MCF 10A (cell line): ENCODE measurements at regions not wholly inside any gene's neighbourhood (a gene's known extent, or its start where the extent isn't known, plus 50 kb on each side); places are given as distances from the start of the nearest gene placed in this dataset.
"Not testable (repeated sequence)": the region's sequence is repeated elsewhere in the genome, so short reads cannot be mapped to it uniquely, and the experiment has no call there.

Experiments
- BruUV-seq: library from RNA; stranded (reverse); fragments of 400-500 nt; replicated peaks from 2 replicates; lab custom pipeline; 2021; lab: Mats Ljungman, UMichigan
- CTCF ChIA-PET: fragments of 300-600 bp; sonication (Branson Sonifier 250); formaldehyde crosslinking; extraction: SDS; loops from one replicate; lab custom pipeline; 2021; ENCODE audit warnings: antibody characterized with exemption, inconsistent platforms; lab: Yijun Ruan, JAX
- POLR2A ChIA-PET: fragments of 300-600, 350-650 bp; sonication (Branson Sonifier 250); formaldehyde crosslinking; extraction: SDS; loops from one replicate; lab custom pipeline; 2020; ENCODE audit warnings: antibody characterized with exemption, inconsistent platforms; lab: Yijun Ruan, JAX
- DNase-seq: peaks from one replicate; pipeline ENCODE4 v3.0.0-alpha.2; 2018; ENCODE audit not compliant: unreplicated experiment
- H3K27ac Mint-ChIP-seq: one replicate; pipeline ENCODE4 v1.8.0; 2022; ENCODE audit warnings: mild to moderate bottlenecking, low read depth, mixed read lengths; ENCODE audit not compliant: unreplicated experiment
- H3K27me3 Mint-ChIP-seq: one replicate; pipeline ENCODE4 v1.8.0; 2022; ENCODE audit warnings: mixed read lengths; ENCODE audit not compliant: insufficient read depth, unreplicated experiment
- H3K36me3 Mint-ChIP-seq: one replicate; pipeline ENCODE4 v1.8.0; 2022; ENCODE audit warnings: mild to moderate bottlenecking, moderate library complexity, mixed read lengths; ENCODE audit not compliant: insufficient read depth, unreplicated experiment
- H3K4me1 Mint-ChIP-seq: one replicate; pipeline ENCODE4 v1.8.0; 2022; ENCODE audit warnings: mixed read lengths; ENCODE audit not compliant: insufficient read depth, unreplicated experiment
- H3K4me3 Mint-ChIP-seq: one replicate; pipeline ENCODE4 v1.8.0; 2022; ENCODE audit warnings: mild to moderate bottlenecking, moderate library complexity, mixed read lengths; ENCODE audit not compliant: unreplicated experiment
- H3K9me3 Mint-ChIP-seq: one replicate; pipeline ENCODE4 v1.8.0; 2022; ENCODE audit warnings: mixed read lengths; ENCODE audit not compliant: unreplicated experiment
- CTCF ChIP-seq: fragments of 200-600 bp; IDR thresholded peaks from one replicate; pipeline ENCODE4 v1.8.0; 2022; ENCODE audit warnings: antibody characterized with exemption, mild to moderate bottlenecking; ENCODE audit not compliant: unreplicated experiment
- intact Hi-C: fragments of 100-400 bp; cut with micrococcal nuclease; formaldehyde crosslinking; loops from 2 replicates; pipeline ENCODE4 v1.14.1; 2022

- POLR2A ChIA-PET = interaction anchor here (0.6 to 0.7 kb wide), 3 partner anchors 63 to 1762 kb away, joined by 3 read pairs; no protein-coding TSS in a partner anchor
- no peaks in the 10 kb centered on the region for H3K36me3 Mint-ChIP-seq
- H3K4me3 Mint-ChIP-seq = no peak overlapping the region
- no TSS peak for BruUV-seq
- intact Hi-C loops = no loop called here
- H3K27ac Mint-ChIP-seq = no peak overlapping the region
- H3K4me1 Mint-ChIP-seq = no peaks in the 10 kb centered on the region
- peaks cover 12% of the 10 kb centered on the region for H3K27me3 Mint-ChIP-seq
- TF ChIP-seq CTCF = no peak
- no peaks in the 10 kb centered on the region for H3K9me3 Mint-ChIP-seq
- DNase-seq = no peak
- CTCF ChIA-PET = no interaction called here
These were observed 960.0 kb upstream of the PCDH20 start for GRCh38 chr13:62375653-62376052.

- no peaks in the 10 kb centered on the region for H3K9me3 Mint-ChIP-seq
- CTCF ChIA-PET = interaction anchor here (0.6 kb wide), 1 partner anchor 1707 kb away, joined by 3 read pairs; no protein-coding TSS in a partner anchor
- no peak overlapping the region for H3K4me3 Mint-ChIP-seq
- H3K36me3 Mint-ChIP-seq = no peaks in the 10 kb centered on the region
- TF ChIP-seq CTCF = no peak
- POLR2A ChIA-PET = no interaction called here
- intact Hi-C loops = no loop called here
- no TSS peak for BruUV-seq
- no peaks in the 10 kb centered on the region for H3K27me3 Mint-ChIP-seq
- H3K4me1 Mint-ChIP-seq = no peaks in the 10 kb centered on the region
- no peak overlapping the region for H3K27ac Mint-ChIP-seq
- no peak for DNase-seq
These were observed 956.1 kb upstream of the PCDH20 start for GRCh38 chr13:62371737-62372136.

- H3K27ac Mint-ChIP-seq, BruUV-seq, intact Hi-C loops, H3K9me3 Mint-ChIP-seq, H3K36me3 Mint-ChIP-seq, H3K4me1 Mint-ChIP-seq, H3K27me3 Mint-ChIP-seq, CTCF ChIA-PET, POLR2A ChIA-PET, H3K4me3 Mint-ChIP-seq, DNase-seq: not testable (repeated sequence)
These were observed 952.3 kb upstream of the PCDH20 start for GRCh38 chr13:62367971-62368370.

GRCh38 chr13:62360609-62361008 lies 945.0 kb upstream of the PCDH20 start:
- no peak for DNase-seq
- ChIA-PET POLR2A (no interaction called here), CTCF (no interaction called here)
- Mint-ChIP-seq H3K27me3 (peaks cover 30% of the 10 kb centered on the region), H3K9me3 (no peaks in the 10 kb centered on the region), H3K4me1 (no peaks in the 10 kb centered on the region), H3K27ac (no peak overlapping the region), H3K4me3 (no peak overlapping the region), H3K36me3 (no peaks in the 10 kb centered on the region)
- intact Hi-C loops = no loop called here
- TF ChIP-seq CTCF = no peak
- BruUV-seq = no TSS peak

- intact Hi-C loops = loop anchor here (1.0 kb wide), 3 partner anchors 38 to 344 kb away; no protein-coding TSS in a partner anchor
These were observed 942.9 kb upstream of the PCDH20 start for GRCh38 chr13:62358646-62358932.

More at GRCh38 chr13:62358646-62358932, 942.9 kb upstream of the PCDH20 start:
- H3K27ac Mint-ChIP-seq = no peak overlapping the region
- H3K4me1 Mint-ChIP-seq = no peaks in the 10 kb centered on the region
- H3K9me3 Mint-ChIP-seq = no peaks in the 10 kb centered on the region
- peaks cover 39% of the 10 kb centered on the region for H3K27me3 Mint-ChIP-seq
- no peak overlapping the region for H3K4me3 Mint-ChIP-seq
- no peak for DNase-seq
- TF ChIP-seq CTCF = no peak
- BruUV-seq = no TSS peak
- H3K36me3 Mint-ChIP-seq = no peaks in the 10 kb centered on the region
- CTCF ChIA-PET = interaction anchor here (0.6 to 2.3 kb wide), 7 partner anchors 11 to 360 kb away, joined by 3 to 21 read pairs (median 3); no protein-coding TSS in a partner anchor
- POLR2A ChIA-PET = no interaction called here
